Kasumi-1 (cell line): ENCODE measurements at regions not wholly inside any gene's neighbourhood (a gene's known extent, or its start where the extent isn't known, plus 50 kb on each side); places are given as distances from the start of the nearest gene placed in this dataset.

ENCODE experiments used
- DNase-seq, 2 experiments: peaks; one replicate each; lab custom pipeline; 2025; lab: John Stamatoyannopoulos, UW

DNA sequence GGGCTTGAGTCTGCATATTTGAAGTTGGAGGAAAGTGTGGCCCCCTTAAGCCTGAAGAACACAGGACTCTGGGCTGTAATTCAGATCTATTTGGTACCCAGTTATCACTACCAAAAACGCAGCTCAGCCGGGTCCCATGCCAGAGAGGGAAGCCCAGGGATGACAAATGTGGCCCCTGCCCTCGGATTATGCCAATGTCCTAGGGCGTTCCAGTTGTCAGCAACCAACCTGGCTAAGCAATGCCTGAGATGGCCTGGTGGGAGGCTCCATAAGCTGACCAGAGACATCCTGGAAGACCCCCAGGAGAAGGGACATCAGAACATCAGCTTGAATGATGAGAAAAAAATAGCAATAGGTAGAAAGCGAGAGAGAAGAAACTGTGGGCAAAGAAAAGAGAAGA is 79.6 kb upstream of the UQCRFS1 start:
- DNase-seq: no peak

DNA sequence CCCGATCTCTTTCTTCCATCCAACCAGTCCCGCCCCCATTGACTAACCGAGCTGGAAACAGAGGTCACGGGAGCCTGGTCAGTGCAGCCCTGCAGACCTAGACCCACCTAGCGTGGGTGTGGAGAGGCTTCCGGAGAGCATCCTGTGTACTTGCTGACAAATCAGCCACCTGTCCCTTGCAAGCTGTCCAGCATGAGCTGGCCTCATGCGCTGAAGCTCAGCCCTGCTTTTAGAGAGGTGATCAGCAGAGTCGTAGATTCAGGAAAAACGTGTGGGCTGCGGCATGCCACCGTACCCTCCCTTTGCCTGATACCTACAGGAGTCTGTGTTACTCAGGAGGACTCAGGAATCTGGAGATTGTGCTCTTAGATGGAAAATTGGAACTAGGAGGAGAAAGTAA is 80.3 kb upstream of the UQCRFS1 start:
- DNase-seq: no peak

DNA sequence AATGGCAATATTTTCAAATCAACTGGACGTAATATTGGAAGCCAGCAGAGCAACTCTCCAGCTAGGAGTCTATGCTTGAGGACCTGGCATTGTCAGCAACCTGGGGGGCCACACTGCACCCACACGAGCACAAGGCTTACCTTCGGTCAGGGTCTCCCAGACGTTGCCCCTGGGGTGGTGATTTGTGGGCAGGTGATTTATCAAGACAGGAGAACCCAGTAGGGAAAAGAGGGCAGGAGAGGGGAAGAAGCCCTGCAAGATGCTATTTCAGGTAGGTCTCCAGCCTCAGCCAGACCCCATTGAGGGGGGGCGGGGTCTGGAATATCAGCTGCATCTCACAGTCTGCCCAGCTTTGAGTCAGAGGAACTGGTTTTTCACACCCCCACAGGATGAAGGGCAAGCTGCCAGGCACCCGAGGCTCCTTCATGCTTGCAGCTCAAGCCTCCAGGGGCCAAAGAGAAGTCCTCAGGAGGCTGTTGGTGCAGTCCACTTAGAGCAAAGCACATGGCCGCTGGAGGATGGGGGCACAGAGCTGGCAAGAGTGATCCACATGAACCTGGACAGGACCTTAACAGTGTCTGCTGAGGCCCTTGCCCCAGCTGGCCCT is 80.9 kb upstream of the UQCRFS1 start:
- DNase-seq: no peak

DNA sequence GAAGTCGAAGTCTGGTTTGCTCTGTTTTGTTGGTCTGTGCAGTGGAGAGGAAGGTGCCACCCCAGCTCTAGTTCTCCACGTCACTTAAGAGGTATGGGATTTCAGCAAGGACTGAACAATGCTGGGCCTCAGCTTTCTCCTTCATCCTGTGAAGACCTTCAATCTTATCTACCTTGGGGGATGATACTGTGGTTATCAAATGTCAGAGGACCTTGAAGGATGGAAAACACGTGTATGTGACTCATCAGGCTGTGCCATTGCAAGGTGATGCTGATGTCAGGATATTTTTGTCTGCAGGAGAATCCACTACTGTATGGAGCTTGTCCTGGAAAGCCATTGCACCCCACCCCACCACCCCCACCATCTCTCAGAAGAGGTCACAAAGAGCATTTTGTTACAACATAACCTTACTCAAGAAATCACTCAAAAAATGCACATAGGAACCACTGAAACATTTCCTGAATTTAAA is 81.4 kb upstream of the UQCRFS1 start:
- no peak for DNase-seq

DNA sequence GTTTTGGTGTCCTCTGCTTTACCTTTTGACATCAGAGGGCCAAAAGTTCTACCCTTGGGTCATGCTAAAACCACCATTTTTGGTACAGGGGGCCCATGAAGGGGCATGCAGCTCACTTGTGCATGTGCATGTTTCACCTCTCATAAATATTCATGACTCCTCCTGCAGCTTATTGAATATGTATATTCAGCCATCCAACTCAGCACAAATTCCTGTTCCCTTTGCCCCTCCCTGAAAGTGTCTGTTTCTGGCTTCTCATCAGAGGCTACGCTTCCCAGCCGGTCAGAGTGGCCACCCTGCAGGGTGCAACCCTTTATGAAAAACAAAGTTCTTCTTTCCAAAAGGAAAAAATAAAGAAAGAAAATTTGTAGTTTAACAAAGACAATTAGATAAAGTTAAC is 82.3 kb upstream of the UQCRFS1 start:
- no peak for DNase-seq

DNA sequence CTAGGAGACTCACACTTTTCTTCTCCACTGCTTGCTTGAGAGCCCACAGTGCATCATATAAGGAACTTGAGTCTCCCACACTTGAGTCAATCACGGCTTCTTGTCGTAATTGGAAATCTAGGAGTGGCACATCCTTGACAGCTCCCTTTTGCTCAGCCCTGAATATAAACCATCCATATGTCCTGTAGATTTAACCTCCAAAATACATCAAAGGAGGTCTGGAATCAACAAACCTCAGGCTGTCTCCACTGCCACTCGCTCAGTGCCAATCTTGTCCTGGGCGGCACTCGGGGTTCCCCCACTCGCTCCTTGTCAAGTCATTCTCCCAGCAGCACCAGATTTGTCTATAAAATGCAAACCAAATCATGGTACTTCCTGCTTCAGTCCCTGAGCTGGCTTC is 84.4 kb upstream of the UQCRFS1 start:
- DNase-seq: no peak

DNA sequence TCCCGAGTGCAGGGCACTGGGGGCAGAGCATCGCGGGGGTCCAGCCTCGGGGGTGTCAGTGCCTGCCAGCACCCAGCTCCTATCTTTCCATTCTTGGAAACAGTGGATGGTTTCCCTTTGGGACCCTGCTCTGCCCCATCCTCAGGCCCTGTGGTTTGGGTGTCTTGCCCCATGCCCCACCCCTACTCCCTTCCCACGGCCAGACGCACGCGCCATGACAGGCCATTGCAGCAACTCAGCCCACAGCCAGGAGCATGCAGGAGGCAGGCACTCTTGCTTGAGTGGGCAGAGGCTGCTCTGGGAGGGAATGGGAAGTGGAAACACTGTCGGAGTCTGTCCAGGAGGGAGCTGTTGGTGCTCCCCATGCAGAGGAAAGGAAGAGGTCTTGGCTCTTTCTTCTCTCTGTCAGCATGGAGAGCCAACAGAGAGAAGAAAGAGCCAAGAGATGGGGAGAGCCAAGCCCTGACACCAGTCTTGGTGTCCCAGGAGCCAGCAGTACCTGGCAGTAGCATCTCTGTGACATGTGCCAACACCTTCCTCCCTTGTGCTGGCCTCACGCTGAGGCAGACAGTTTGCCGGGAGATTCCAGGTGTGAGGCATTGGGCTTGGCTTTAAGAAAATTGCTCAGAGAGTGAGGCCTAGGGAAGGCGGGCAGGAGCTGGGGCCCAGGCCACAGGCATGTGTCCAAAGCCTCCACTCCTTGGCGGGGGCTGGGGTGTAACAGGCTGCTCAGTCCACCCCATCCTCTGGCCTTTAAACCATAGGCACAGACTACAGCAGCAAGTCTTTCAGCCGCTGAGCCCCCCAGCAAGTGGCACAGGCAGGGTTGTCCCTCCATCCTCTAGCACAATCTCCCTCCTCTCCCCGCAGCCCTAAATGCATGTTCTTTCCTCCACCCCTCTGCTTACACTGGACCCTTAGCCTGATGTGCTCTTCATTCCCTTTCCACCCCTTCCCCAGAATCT is 86.7 kb upstream of the UQCRFS1 start:
- DNase-seq: no peak

DNA sequence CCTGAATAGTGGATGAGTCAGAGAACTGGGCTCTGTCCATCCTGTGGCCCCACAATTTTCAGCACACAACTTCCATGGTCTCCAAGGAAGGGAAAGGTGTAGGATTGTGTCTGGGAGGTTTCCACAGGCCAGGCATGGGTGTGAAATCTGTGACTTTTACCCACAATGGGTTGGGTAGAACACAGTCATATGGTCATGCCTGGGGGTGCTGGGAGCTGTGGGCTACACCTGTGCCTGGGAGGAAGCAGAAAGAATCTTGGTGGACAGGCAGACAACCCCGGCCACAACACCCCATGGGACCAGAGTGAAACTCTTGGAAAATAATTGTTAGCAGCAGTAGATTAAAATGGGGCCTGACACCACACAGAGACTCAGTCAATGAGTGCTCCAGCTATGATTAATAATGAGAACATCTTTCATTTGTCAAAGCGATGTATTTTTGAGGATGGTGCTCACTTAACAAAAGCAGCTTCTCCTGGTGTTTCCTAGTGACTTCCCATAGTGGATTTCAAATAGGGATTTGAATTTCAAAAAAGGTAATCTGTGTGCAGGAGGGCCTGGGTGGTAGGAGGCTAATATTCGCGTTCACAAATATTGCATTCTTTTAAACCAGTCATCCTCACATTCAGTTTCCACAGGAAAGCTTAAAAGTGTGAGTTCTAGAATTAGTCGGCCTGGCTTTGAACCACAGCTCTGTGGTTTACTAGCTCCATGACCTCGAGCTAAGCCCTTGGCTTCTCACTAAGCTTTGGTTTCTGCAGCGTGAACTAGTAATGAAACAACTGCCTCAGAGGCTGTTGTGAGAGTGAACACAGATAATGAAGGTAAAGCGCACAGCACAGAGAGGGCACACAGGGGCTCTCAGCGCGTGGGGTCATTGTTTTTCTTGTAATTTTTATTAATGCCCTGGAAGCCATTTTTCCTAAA is 89.3 kb upstream of the UQCRFS1 start:
- DNase-seq: no peak

DNA sequence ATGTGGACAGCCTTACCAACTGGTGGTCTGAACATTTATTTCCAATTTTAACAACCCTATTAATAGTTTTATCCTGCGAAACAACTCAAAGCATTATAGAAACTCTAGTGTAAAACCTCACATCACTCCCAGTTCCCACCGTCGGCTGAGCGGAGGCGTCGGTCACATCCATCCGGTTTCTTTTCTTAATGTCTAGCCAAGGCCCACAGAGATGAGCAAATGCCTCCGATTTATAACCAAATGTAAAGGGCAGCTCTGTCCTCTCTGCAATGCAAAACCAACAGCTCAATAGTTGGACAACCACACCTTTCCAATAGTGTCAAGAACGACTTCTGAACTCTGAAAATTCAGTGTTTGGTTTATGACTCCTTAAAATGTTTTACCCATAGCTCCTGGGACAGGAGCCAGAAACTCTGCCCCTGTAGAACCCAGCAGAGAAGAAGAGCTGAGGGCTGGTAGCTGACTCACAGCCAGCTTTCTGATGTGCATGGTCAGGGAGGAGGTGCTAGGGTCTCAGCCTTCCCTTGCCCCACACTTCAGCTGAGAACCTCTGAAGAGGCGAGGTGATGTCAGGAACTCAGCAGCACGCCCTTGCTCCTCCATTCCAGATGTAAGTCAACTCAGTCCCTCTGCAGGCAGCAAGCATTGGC is 90.2 kb upstream of the UQCRFS1 start:
- no peak for DNase-seq

DNA sequence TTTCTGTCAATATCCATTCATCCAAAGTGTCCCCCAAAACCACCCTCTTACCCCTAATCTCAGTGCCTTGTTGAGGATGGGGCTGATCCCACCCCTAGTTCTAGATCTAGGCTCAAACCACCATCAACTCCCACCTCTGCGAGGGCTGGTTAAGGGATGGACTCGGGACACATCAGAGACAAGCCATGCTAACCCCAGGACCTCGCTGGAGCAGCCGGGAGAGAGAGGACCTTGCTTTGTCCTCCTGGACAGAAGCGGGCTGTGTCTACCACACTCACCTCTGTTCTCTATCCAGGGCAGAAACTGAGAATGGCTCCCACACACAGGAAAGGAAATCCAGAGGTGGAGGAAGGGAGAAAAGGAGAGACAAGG is 90.8 kb upstream of the UQCRFS1 start:
- DNase-seq: no peak

DNA sequence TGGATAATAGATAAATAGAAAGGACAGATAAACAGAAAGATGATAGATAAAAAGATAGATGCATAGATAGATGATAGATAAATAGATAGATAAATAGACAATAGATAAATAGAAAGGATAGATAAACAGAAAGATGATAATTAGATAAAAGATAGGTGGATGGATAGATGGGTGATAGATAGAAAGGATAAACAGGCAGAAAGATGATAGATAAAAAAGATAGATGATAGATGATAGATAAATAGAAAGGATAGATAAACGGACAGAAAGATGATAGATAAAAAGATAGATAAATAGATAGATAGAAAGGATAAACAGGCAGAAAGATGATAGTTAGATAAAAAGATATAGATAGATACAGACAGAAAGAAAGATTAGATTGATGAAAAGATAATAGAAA is 92.3 kb upstream of the UQCRFS1 start:
- DNase-seq: no peak

DNA sequence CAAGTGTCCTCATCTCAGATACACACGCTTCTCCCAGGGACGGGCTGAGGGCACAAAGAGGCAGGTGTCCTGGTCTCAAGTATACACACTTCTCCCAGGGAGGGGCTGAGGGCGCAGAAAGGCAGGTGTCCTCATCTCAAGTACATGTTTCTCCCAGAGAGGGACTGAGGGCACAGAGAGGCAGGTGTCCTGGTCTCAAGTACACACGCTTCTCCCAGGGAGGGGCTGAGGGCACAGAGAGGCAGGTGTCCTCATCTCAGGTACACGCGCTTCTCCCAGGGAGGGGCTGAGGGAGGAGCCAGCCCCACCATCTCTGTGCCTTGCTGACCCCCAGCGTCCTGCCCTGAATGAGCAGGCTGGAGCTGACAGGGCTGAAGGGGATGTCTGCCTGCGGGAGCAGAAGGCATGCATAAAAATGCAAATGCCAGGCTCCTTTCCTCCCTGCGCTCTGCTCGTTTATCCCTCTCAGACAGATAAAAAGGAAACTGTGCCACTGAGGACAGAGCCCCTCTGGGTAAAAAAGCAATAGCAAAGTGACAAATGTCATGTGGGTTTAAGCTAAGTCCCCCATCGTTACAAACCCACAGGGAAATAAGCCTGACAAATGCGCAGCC is 96.1 kb upstream of the UQCRFS1 start:
- no peak for DNase-seq

DNA sequence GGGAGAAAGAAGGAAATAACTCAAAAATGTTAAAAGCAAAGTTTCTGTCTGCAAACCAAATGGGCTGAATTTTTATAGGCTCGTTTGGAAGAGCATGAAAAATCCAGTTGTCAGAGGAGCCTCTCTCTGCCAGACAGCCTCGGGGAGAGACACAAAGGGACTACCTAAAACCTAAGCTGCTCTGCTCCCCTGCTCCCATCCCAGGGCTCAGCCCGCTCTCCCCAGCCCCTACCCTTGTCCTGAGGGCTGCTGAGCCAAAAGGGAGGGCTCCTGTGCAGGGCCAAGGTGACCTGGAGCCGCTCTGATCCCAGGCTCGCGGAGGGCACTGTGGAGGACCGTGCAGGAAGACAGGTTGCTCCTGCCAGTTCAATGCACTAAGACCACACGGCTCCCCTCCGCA is 96.7 kb upstream of the UQCRFS1 start:
- no peak for DNase-seq

DNA sequence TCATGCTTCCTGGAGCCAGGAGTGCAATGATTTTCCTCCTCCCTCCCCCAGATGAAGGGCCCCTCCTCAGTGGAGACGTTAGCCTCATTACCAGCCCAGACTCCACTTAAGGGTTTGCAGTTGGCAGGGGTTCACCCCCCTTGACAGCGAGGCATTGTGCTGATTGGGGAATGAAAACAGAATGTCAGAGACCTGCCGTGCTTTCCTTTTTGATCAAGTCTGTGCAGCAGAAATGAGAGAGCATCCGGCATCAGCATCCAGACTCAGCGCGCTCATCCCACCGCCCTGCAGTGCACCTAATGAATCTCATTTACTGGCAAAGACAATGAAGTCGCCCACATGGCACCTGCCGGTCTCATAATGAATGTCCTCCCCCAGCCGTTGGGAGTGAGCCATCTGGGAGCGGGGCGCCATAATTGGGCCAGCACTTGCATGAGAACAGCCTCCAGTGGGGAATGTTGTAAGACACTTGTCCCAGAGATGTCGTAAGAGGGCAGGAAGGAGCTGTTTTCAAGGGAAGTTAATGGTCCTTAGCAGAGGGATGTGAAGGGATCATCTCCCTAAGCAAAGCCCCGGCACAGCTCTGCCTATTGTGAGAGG is 98.3 kb upstream of the UQCRFS1 start:
- DNase-seq: no peak

DNA sequence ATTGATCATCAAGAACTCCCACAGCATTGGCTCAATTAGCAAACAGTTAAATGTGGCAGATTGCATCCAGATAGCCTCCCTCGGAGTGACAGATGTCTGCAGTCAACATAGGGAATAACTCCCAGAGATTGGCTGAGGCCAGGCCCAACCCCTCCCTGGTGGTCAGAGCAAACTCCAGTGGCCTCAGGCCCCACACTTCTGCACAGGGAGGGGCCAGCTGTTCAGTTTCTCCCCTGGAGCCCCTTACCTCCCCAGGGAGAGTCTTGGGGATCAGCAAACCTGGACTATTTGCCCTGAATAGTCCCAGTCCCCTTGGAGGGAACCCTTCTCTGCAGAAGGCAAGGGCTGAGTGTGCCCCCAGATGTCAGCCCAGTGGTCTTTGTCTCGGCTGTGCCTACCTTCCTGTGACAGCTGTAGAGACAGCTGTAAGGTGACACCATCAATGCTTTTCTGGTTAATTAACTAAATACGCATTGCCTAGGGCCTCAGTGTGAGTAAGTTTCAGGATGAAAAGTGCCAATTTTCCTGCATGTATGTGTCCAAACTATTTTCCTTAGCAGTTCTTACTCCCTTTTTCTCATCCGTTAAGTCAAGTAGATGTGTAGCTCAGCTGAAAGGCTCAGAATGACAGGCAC is 102.7 kb upstream of the UQCRFS1 start:
- no peak for DNase-seq

DNA sequence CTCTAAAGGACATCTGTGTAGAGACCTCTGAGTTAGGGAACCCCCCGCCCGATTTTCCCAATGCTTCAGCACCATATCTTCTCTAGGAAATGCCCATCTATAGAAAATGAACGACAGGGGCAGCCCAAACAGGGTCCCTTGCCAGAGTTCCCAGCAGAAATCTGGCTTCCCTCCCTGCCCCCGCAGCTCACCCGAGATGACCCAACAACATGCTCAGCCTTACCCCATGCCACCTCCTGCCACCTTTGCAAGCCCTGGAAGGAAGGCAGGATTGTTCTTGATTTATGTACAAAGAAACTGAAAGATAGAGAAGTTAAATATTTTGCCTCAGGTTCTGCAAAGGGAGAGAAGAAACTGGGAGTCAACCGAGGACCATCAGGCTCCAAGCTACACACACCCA is 105.6 kb upstream of the UQCRFS1 start:
- DNase-seq: no peak

DNA sequence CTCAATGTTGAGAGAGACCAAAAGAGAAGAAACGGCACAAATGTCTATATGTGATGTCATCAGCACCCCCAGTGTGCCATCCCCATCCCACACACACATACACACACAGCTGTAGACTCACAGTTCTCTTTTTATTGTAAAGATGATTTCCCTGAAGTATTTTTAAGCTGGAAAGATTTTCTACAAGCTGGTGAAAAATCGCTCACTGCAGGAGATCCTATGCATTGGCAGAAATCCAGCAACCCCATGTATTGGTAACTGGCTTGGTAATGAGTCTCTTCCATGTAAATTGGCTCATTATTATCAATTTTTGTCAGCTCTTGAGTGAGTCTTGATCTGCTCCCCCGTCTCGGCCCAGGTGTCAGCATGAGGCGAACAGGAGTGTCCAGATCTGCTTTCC is 107.1 kb upstream of the UQCRFS1 start:
- no peak for DNase-seq

DNA sequence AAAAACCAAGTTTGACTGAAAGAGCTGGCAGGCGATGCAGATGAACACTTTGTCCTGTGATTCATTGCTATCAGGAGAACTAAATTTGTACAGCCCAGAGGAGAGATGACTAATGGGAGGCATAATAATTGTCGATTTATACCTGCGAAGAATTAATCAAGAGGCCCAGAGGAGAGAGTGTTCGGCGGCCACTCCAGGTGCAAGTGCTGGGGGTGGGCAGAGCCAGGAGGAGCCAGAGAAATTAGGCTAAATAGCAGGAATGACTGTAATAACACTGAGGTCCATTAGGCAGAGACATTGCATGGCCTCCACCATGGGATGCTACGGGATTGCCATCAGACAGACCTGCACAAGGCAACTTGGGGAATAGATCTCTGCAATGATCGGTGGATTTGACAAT is 107.7 kb upstream of the UQCRFS1 start:
- DNase-seq: no peak

DNA sequence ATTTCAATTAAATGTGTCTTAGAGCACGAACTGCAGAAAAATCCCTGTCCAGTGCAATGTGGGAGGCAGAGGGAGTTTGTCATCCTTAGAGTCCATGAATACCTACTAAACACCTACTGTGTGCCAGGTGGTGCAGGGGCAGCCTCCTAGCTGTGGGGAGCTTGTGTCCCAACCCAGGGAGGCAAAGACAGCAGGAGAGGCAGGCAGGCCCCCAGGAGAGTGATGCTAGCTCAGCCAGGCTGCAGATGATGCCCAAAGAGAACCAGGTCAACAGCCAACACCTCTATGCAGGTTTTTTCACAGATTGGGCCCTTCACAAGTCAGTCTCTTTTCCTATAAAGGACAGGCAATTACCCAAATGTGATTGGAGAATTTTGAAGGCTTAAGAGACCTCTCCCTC is 108.2 kb upstream of the UQCRFS1 start:
- DNase-seq: no peak

DNA sequence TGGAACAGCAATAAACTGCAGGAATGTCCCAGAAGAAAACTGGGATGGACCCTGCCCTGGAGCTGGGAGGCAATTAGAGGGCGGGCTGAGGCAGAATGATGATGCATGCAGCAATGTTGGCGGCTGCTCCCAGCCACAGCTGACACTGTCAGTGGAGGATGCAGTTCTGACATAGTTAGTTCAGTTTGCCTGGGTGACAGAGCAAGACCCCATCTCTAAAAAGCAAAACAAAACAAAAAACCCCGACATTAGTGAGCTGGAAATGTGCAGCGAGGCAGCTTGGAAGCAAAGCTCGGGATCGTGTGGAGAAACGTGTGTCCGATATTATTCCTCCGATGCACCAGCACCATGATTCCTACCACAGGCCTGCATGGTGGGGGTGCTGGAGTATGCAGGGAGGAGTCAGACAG is 110.1 kb upstream of the UQCRFS1 start:
- no peak for DNase-seq
